ENCODE measurements at regions not wholly inside any gene's neighbourhood (a gene's known extent, or its start where the extent isn't known, plus 50 kb on each side); places are given as distances from the start of the nearest gene placed in this dataset.

DNA sequence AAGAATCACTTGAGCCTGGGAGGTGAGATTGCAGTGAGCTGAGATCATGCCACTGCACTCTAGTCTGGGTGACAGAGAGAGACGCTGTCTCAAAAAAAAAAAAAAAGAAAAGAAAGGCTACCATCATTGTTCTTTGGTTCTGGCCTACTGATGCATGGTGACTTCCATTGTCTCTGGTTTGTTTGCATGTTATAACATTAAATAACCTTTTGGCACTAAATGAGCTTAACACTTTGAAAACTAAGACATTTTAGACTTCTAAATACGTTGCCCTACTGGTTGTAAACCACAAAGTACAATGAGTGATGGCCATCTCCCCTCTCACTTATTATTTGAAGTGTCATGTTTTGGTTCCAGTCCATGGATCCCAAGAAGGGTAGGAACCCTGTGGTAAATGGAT is 152.9 kb upstream of the CPM start:
- TF ChIP-seq TAF1 (IDR thresholded peaks at IDR 0.05; ENCODE audit: borderline replicate concordance, low read depth, low read length) (no peak), POLR2A (IDR thresholded peaks at IDR 0.05; ENCODE audit: low read depth, low read length) (no peak)
